Activated B cell treated with CpG ODN at 0.5 μM for 24 hours (primary cell): ENCODE measurements at regions not wholly inside any gene's neighbourhood (a gene's known extent, or its start where the extent isn't known, plus 50 kb on each side); places are given as distances from the start of the nearest gene placed in this dataset.
"Not testable (repeated sequence)": the region's sequence is repeated elsewhere in the genome, so short reads cannot be mapped to it uniquely, and the experiment has no call there.

Experiments
- ATAC-seq: fragments of 200-7000 bp; cut with Tn5 transposase; one replicate; pipeline ENCODE4 v1.10.0; 2021; ENCODE audit warnings: low read depth, mild to moderate bottlenecking, moderate library complexity
- CTCF ChIA-PET: fragments of 350-600 bp; sonication (Branson Sonifier 250); formaldehyde crosslinking; loops from one replicate; lab custom pipeline; 2021; ENCODE audit warnings: antibody characterized with exemption; lab: Charles Lee
- POLR2A ChIA-PET: fragments of 350-600 bp; sonication (Branson Sonifier 250); formaldehyde crosslinking; loops from one replicate; lab custom pipeline; 2021; ENCODE audit warnings: antibody characterized with exemption; lab: Charles Lee
- DNase-seq: peaks from one replicate; pipeline ENCODE4 v3.0.0; 2022
- H3K27ac Mint-ChIP-seq: one replicate; pipeline ENCODE4 v1.8.0; 2020; ENCODE audit warnings: mixed read lengths
- H3K27me3 Mint-ChIP-seq: one replicate; pipeline ENCODE4 v1.8.0; 2021; ENCODE audit warnings: mixed read lengths
- H3K36me3 Mint-ChIP-seq: one replicate; pipeline ENCODE4 v1.8.0; 2021; ENCODE audit warnings: low read depth, mixed read lengths
- H3K4me1 Mint-ChIP-seq: one replicate; pipeline ENCODE4 v1.8.0; 2021; ENCODE audit warnings: mixed read lengths
- H3K4me3 Mint-ChIP-seq: one replicate; pipeline ENCODE4 v1.8.0; 2020; ENCODE audit warnings: mild to moderate bottlenecking, mixed read lengths
- H3K9me3 Mint-ChIP-seq: one replicate; pipeline ENCODE4 v1.8.0; 2020; ENCODE audit warnings: mixed read lengths
- CTCF ChIP-seq: fragments of 200-600 bp; IDR thresholded peaks from one replicate; pipeline ENCODE4 v1.8.0; 2022; ENCODE audit warnings: antibody characterized with exemption, mild to moderate bottlenecking
- intact Hi-C: fragments of 100-400 bp; cut with micrococcal nuclease; formaldehyde crosslinking; loops from one replicate; pipeline ENCODE4 v1.15.1; 2024

GRCh38 chr13:109318945-109319590, 467.3 kb downstream of the IRS2 start:
- intact Hi-C loops = no loop called here
- TF ChIP-seq CTCF = no peak
- DNase-seq = no peak
- no peaks in the 10 kb centered on the region for H3K4me1 Mint-ChIP-seq
- POLR2A ChIA-PET = no interaction called here
- H3K4me3 Mint-ChIP-seq = no peak overlapping the region
- CTCF ChIA-PET = no interaction called here
- H3K36me3 Mint-ChIP-seq = no peaks in the 10 kb centered on the region
- H3K9me3 Mint-ChIP-seq = peaks cover 2% of the 10 kb centered on the region
- H3K27me3 Mint-ChIP-seq = no peaks in the 10 kb centered on the region
- no peak overlapping the region for H3K27ac Mint-ChIP-seq
- no peak for ATAC-seq

GRCh38 chr13:109315481-109315880, 470.9 kb downstream of the IRS2 start:
- DNase-seq (no peak), ATAC-seq (no peak)
- Mint-ChIP-seq H3K4me1 (no peaks in the 10 kb centered on the region), H3K9me3 (peaks cover 2% of the 10 kb centered on the region), H3K27me3 (no peaks in the 10 kb centered on the region), H3K27ac (no peak overlapping the region), H3K4me3 (no peak overlapping the region), H3K36me3 (no peaks in the 10 kb centered on the region)
- no peak for TF ChIP-seq CTCF
- CTCF ChIA-PET = no interaction called here
- POLR2A ChIA-PET = no interaction called here
- intact Hi-C loops = no loop called here

GRCh38 chr13:109314101-109314500, 472.3 kb downstream of the IRS2 start:
- Mint-ChIP-seq H3K36me3 (no peaks in the 10 kb centered on the region), H3K4me3 (no peak overlapping the region), H3K27me3 (no peaks in the 10 kb centered on the region), H3K4me1 (no peaks in the 10 kb centered on the region), H3K27ac (no peak overlapping the region), H3K9me3 (peaks cover 2% of the 10 kb centered on the region)
- ATAC-seq = no peak
- TF ChIP-seq CTCF = no peak
- intact Hi-C loops = no loop called here
- ChIA-PET CTCF (no interaction called here), POLR2A (no interaction called here)
- DNase-seq = no peak

- CTCF ChIA-PET = no interaction called here
- DNase-seq = no peak
- H3K27me3 Mint-ChIP-seq = no peaks in the 10 kb centered on the region
- no peak for TF ChIP-seq CTCF
- H3K36me3 Mint-ChIP-seq = no peaks in the 10 kb centered on the region
- H3K4me3 Mint-ChIP-seq = no peak overlapping the region
- intact Hi-C loops = no loop called here
- no peaks in the 10 kb centered on the region for H3K4me1 Mint-ChIP-seq
- no peaks in the 10 kb centered on the region for H3K9me3 Mint-ChIP-seq
- no peak overlapping the region for H3K27ac Mint-ChIP-seq
- POLR2A ChIA-PET = no interaction called here
- ATAC-seq = no peak
Measured at GRCh38 chr13:109312399-109312798, 474.0 kb downstream of the IRS2 start.

GRCh38 chr13:109311431-109311976, 474.9 kb downstream of the IRS2 start:
- H3K4me3 Mint-ChIP-seq, CTCF ChIA-PET, POLR2A ChIA-PET, H3K9me3 Mint-ChIP-seq, DNase-seq, intact Hi-C loops, H3K4me1 Mint-ChIP-seq, H3K27ac Mint-ChIP-seq, ATAC-seq, H3K36me3 Mint-ChIP-seq, H3K27me3 Mint-ChIP-seq: not testable (repeated sequence)
